ENCODE measurements at regions not wholly inside any gene's neighbourhood (a gene's known extent, or its start where the extent isn't known, plus 50 kb on each side); places are given as distances from the start of the nearest gene placed in this dataset.

GRCh38 chr12:4843907-4844306 is 65.8 kb upstream of the KCNA1 start:
- no TSS peak for BruUV-seq (replicated peaks)
- dilution Hi-C loops (cut with MboI; ENCODE audit: extremely low pct_ligation_motif_present, low sequenced_read_pairs) (no loop called here), intact Hi-C loops (cut with micrococcal nuclease) (no loop called here)
- H3K4me3 ChIP-seq (replicated peaks in 1 of 3; ENCODE audit: insufficient read depth in 1 of 3, low read depth in 1 of 3, low read length in 3 of 3): no peak overlapping the region
- no peaks in the 10 kb centered on the region for H3K4me1 ChIP-seq (ENCODE audit: control insufficient read depth, extremely low read depth, insufficient read depth, low read length)
- H3K79me2 ChIP-seq (ENCODE audit: control insufficient read depth, insufficient read depth, low read length): no peaks in the 10 kb centered on the region
- POLR2A ChIA-PET: no interaction called here
- TF ChIP-seq MYC (IDR thresholded peaks at IDR 0.05; ENCODE audit: low read depth, low read length) (no peak), FOS (IDR thresholded peaks at IDR 0.05; ENCODE audit: borderline replicate concordance, insufficient read depth, low read length) (no peak), POLR2AphosphoS5 (IDR thresholded peaks at IDR 0.05; ENCODE audit: insufficient read depth, low read depth, low read length) (no peak), CTCF (IDR thresholded peaks at IDR 0.05; ENCODE audit: extremely low read depth in 1 of 2, insufficient read depth in 1 of 2, low read depth in 1 of 2, low read length in 2 of 2) (no peak), POLR2A (IDR thresholded peaks at IDR 0.05; ENCODE audit: low read depth, low read length) (no peak), MAX (IDR thresholded peaks at IDR 0.05; ENCODE audit: insufficient read depth, insufficient read length) (no peak), EZH2 (IDR thresholded peaks at IDR 0.05; ENCODE audit: borderline replicate concordance, low read depth, low read length, severe bottlenecking) (no peak), JUN (IDR thresholded peaks at IDR 0.05; ENCODE audit: borderline replicate concordance, insufficient read depth, insufficient read length, low read depth) (no peak), GATA2 (IDR thresholded peaks at IDR 0.05; ENCODE audit: insufficient read depth, insufficient read length, low read depth, low read length) (no peak)
- CTCF ChIA-PET: no interaction called here
- H3K9me3 ChIP-seq (replicated peaks; ENCODE audit: control insufficient read depth, insufficient read depth, low read length): no peaks in the 10 kb centered on the region
- no peak overlapping the region for H3K27ac ChIP-seq (ENCODE audit: insufficient read depth, low read depth, low read length)
- no peaks in the 10 kb centered on the region for H4K20me1 ChIP-seq (replicated peaks; ENCODE audit: control insufficient read depth, extremely low read depth, insufficient read depth, low read length)
- no peak for FAIRE-seq
- no peak overlapping the region for H3K9ac ChIP-seq (replicated peaks; ENCODE audit: extremely low read depth, insufficient read depth, low read length)
- no peaks in the 10 kb centered on the region for H3K27me3 ChIP-seq (ENCODE audit: control insufficient read depth in 2 of 2, insufficient read depth in 2 of 2, low read length in 2 of 2)
- no peak overlapping the region for H3K4me2 ChIP-seq (ENCODE audit: insufficient read depth, low read length)
- H2AFZ ChIP-seq (ENCODE audit: low read depth, low read length): no peak overlapping the region
- no peaks in the 10 kb centered on the region for H3K9me1 ChIP-seq (replicated peaks; ENCODE audit: control insufficient read depth, extremely low read depth, insufficient read depth, low read length)
- no peaks in the 10 kb centered on the region for H3K36me3 ChIP-seq (ENCODE audit: control insufficient read depth in 2 of 2, extremely low read depth in 1 of 2, insufficient read depth in 2 of 2, low read length in 2 of 2)
- no peak for DNase-seq (ENCODE audit: low read depth, low spot score)

Measured in endothelial cell of umbilical vein (primary cell).